DMS114 treated with DMSO at 0.1 percent for 48 hours (cell line): ENCODE measurements at regions not wholly inside any gene's neighbourhood (a gene's known extent, or its start where the extent isn't known, plus 50 kb on each side); places are given as distances from the start of the nearest gene placed in this dataset.
"Not testable (repeated sequence)": the region's sequence is repeated elsewhere in the genome, so short reads cannot be mapped to it uniquely, and the experiment has no call there.

Source experiments
- DNase-seq: peaks from one replicate; lab custom pipeline; 2025; ENCODE audit not compliant: unreplicated experiment; lab: John Stamatoyannopoulos, UW

DNA sequence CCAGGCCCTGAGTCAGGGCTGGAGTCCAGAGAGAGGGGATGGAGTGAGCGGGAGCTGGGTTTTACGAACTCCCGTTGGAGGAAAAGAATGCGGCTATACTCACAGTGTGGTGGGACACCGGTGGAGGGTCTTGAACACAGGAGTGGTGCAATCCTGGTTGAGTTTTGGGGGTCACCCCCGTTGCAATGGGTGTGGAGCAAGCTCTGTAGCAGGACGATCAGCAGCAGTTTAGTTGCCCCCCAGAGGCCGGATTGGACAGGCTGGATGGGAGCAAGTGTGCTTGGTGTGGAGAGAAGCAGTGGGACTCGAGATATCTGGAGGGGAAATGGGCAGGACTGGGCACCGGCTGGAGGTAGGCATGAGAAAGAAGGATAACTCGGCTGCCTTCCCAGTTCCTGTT lies 72.3 kb upstream of the TWIST2 start:
- no peak for DNase-seq

GRCh38 chr2:238776003-238776760 lies 71.7 kb upstream of the TWIST2 start:
- DNase-seq: no peak

GRCh38 chr2:238776761-238777046 lies 71.2 kb upstream of the TWIST2 start:
- DNase-seq: not testable (repeated sequence)

- DNase-seq: no peak
These were observed 70.4 kb upstream of the TWIST2 start for GRCh38 chr2:238777369-238778067.

- peak; percentile 50 for DNase-seq
These were observed 63.0 kb upstream of the TWIST2 start for GRCh38 chr2:238784671-238785527.

DNA sequence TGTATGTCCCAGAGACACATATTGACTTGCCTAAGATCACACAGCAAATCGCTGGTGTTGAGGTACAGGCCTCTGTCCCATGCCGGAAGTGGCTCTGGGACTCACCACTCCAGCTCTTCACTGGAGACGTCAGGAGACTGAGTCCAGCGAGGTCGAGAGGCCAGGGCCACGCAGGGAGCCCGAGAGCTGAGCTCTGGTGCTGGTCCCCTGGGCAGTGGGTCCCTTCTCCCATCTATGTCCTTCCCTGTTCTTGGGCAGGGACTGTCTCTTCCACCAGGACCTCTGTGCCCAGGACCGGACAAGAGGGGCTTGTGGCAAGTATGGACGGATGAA lies 62.4 kb upstream of the TWIST2 start:
- DNase-seq: no peak

- DNase-seq: no peak
These were observed 61.5 kb upstream of the TWIST2 start for GRCh38 chr2:238786379-238786778.

- no peak for DNase-seq
These were observed 60.9 kb upstream of the TWIST2 start for GRCh38 chr2:238786792-238787490.

- no peak for DNase-seq
These were observed 60.4 kb upstream of the TWIST2 start for GRCh38 chr2:238787501-238787900.

- no peak for DNase-seq
These were observed 58.5 kb upstream of the TWIST2 start for GRCh38 chr2:238789317-238789806.

- no peak for DNase-seq
These were observed 57.6 kb upstream of the TWIST2 start for GRCh38 chr2:238790126-238790832.

- DNase-seq: no peak
These were observed 57.1 kb upstream of the TWIST2 start for GRCh38 chr2:238790833-238791230.

GRCh38 chr2:238791354-238791753 lies 56.5 kb upstream of the TWIST2 start:
- no peak for DNase-seq

GRCh38 chr2:238793306-238793705 lies 54.6 kb upstream of the TWIST2 start:
- DNase-seq: no peak

- no peak for DNase-seq
These were observed 54.0 kb upstream of the TWIST2 start for GRCh38 chr2:238793801-238794449.

DNA sequence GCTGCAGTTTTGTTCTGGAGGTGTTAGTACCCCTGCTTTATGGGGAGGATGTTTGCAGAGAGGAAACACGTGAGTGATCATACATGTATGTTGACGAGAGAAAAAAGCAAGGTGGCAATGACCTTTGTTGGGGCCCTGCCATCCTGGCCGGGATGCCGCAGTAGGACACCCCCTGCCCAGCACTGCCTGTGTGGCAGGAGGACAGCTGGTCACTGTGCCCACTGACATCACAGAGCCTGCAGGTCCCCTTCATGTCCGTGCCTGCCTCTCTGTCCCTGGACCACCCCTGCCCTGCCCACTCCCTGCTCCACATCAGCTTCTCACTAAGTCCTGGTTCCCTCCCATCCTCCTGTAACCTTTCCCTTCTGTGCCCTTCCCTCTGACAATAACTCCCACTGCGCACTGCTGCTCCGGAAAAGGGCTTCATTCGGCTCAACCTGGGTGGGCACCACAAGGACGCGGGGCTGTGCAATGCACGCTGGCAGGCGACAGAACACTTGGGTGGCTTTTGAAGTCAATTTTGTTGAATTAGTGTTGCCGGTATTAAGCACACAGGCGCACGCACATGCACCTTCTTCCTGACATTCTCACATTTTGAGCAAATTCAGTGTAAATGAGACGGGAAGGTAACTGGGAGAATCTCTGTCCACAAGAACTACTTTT lies 51.5 kb upstream of the TWIST2 start:
- DNase-seq: no peak

DNA sequence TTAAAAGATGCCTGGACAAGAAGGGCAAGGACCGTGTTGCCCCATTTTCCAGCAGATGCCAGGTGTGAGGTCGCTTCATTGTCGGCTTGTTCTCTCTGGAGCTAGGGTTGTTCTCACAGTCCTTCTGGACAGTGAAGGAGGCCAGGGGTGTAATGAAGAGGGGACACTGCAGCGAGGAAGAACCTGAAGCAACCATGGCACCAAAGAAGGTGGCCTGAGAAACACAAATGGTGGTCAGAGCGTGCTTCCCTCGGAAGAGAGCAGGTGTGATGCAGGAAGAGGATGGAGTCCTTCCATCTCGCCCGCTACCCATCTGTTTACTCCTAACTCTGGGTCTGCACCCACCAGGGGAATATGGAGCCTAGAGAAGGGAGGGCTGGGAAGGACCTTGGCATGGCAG lies 50.3 kb upstream of the TWIST2 start:
- DNase-seq: no peak
